CD4-positive, alpha-beta T cell treated with Interleukin-21 for 1 hour (primary cell): ENCODE measurements at regions not wholly inside any gene's neighbourhood (a gene's known extent, or its start where the extent isn't known, plus 50 kb on each side); places are given as distances from the start of the nearest gene placed in this dataset.

Source experiments
- DNase-seq: peaks from one replicate; pipeline ENCODE4 v3.0.0-alpha.2; 2020

- no peak for DNase-seq
Measured at GRCh38 chr4:175129797-175130196, 211.6 kb downstream of the ADAM29 start.

DNA sequence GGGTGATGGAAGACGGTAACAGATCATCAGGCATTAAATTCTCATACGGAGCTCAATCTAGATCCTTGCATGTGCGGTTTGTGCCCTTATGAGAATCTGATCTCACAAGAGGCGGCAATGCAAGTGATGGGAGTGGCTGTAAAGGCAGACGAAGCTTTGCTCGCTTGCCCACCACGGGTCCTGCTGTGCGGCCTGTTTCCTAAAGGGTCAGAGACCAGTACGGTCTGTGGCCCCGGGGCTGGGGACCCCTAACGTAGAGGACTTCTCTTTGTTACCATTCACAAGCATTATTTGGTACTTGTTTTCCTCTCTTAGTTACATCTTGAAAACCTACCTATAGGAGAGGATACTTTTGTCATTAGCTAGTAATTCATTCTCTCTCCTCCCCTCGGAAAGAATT, 221.0 kb downstream of the ADAM29 start:
- no peak for DNase-seq

DNA sequence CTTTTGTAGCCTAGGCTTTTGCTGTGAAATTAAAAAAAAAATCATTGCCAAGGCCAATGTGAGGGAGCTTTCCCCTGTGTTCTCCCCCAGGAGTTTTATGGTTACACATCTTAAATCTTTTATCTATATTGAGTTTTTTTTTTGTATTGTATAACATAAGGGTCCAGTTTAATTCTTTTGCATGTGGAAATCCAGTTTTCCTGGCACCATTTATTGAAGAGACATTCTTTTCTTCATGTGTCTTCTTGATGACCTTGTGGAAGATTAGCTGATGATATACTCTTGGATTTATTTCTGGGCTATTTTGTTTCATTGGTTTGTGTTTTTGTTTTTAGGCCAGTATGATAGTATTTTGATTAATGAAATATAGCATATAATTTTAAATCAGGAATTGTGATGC, 225.0 kb downstream of the ADAM29 start:
- DNase-seq, result no peak

DNA sequence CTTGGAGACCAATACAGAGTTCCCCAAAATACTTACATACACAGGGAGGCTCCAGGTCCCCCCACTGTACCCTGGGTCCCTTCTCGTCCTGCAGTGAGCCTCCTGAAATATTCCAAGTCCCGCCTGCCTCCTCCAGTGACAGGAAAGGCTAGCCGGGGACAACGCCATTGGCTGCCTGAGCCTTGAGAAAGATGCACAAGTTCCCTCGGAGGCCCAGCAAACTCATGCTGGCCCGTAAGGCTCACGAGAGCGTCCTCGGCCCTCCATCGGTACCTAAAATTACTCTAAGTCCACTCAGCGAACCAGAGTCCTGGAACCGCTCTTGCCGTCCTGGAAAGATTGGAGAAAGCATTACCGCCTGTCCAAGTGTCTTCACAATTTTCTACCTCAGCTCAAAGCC, 228.6 kb downstream of the ADAM29 start:
- DNase-seq, result no peak

GRCh38 chr4:175147233-175147632, 229.1 kb downstream of the ADAM29 start:
- DNase-seq, result no peak

GRCh38 chr4:175166020-175166419, 247.9 kb downstream of the ADAM29 start:
- DNase-seq, result no peak

- no peak for DNase-seq
Measured at GRCh38 chr4:175176710-175177109, 258.6 kb downstream of the ADAM29 start.

GRCh38 chr4:175190654-175191053, 272.5 kb downstream of the ADAM29 start:
- DNase-seq, result no peak

- no peak for DNase-seq
Measured at GRCh38 chr4:175198056-175198455, 279.9 kb downstream of the ADAM29 start.

GRCh38 chr4:175215208-175215607, 297.1 kb downstream of the ADAM29 start:
- DNase-seq, result no peak

DNA sequence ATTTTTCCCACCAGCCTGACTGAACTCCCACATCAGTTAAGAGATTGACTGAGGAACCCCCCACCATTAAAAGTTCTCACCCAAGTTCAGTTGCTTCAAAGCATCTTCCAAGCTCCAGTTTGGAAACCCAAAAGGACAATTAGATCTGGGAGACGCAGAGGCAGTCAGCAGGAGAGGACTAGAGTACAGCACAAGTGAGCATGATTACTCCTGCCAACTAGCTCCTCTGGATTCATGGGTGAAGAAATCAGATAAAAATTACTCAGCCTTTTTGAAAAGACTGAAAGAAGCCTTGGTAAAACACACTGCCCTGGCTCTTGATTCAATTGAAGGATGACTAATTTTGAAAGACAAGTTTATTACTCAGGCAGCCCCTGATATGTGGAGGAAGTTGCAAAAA, 297.5 kb downstream of the ADAM29 start:
- DNase-seq, result no peak

DNA sequence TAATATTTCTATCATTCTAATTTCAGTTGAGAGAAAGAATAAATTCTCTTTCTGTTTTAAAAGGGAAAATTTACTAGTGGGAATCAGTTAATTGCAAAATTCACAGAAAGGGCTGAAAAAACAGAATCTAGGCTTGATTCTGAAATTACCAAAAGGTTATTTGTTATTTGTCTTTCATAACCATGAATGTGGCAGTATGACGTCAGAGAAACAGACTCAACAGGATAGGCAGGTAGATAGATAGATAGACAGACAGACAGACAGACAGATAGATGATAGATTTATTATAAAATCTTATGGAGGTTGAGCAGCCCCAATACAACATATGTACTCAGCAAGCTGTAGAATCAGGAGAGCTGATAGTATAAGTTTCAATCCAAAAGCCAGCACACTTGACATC, 311.0 kb downstream of the ADAM29 start:
- DNase-seq, result no peak

GRCh38 chr4:175234162-175234561, 316.0 kb downstream of the ADAM29 start:
- no peak for DNase-seq

DNA sequence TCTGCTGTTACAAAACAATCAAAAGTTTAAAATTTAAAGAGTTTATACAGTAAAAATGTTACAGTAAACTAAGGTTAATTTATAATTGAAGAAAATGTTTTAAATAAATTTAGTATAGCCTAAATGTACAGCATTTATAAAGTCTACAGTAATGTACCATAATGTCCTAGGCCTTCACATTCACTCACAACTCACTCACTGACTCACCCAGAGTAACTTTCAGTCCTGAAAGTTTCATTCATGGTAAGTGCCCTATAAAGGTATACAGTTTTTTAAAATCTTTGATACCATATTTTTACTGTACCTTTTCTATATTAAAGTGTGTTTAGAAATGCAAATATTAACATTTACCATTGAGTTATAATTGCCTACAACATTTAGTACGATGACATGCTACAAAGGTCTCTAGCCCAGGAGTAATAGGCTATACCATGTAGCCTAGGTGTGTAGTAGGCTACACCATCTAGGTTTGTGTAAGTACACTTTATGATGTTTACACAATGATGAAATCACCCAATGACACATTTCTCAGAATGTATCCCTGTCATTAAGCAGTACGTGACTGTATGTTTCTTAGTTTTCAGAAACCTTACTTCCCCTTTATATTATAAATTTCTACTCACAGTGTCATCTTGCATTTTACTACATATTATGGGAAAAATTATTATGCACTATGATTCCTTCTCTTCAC, 320.8 kb downstream of the ADAM29 start:
- DNase-seq, result no peak

GRCh38 chr4:175246941-175247340, 328.8 kb downstream of the ADAM29 start:
- DNase-seq, result no peak

GRCh38 chr4:175252642-175253041, 334.5 kb downstream of the ADAM29 start:
- no peak for DNase-seq

DNA sequence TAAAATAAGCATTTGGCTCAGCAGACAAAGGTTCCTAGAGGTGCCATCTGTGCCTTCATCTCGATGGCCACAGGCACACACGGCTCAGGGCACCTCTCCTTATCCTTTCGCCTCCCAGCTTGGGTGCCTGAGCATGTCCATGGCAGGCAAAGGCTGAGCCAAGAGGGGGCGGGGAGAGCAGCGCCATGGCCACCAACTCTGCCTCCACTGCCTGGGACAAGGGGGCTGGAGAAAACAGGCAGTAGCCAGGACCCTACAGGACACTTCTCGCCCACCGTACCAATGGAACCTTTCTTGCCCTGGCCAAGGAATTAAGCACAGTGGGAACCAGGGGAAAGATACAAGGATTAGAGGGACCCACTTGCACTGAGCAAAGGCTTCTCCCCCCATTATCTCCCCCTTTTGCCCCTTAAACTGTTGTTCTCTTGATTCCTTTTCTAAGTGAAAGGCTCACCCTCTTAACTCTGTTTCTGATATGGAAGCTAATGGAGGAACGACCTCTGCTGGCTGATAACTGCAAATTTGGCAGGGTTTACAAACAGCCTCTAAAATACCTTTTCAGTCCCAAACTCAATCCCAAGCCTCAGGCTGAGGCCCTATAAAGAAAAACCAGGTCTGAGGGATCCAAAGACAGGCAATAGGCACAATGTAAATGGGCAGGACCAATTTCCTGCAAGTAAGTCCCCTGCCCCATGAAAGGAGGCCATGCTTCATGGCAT, 335.2 kb downstream of the ADAM29 start:
- no peak for DNase-seq

- DNase-seq, result no peak
Measured at GRCh38 chr4:175263537-175263936, 345.4 kb downstream of the ADAM29 start.

DNA sequence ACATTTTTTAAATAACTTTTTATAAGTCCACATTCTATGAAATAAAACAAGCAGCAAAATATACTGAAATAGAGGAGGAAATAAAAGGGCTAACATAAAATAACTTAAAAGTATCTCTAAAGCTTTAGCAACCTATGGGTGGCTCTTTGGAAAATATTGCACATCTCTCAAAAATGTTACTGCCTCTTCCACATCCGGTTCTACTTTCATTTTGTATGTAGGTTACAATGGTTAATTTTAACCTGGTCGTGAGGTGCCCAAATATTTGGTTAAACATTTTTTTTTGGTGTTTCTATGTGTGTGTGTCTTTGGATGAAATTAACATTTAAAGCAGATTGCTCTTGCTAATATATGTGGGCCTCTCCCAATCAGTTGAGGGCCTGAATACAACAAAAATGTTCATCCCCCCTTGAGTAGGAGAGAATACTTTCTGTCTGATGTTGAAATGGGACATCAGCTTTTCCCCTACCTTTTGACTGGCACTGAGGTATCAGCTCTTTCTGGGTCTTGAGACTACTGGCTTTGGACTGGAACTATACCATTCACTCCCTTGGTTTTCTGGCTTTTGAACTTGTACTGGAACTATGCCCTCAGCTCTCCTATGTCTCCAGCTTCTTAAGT, 353.0 kb downstream of the ADAM29 start:
- no peak for DNase-seq

GRCh38 chr4:175273995-175274753, 356.0 kb downstream of the ADAM29 start:
- DNase-seq, result no peak

- DNase-seq, result no peak
Measured at GRCh38 chr4:175277816-175278215, 359.7 kb downstream of the ADAM29 start.

DNA sequence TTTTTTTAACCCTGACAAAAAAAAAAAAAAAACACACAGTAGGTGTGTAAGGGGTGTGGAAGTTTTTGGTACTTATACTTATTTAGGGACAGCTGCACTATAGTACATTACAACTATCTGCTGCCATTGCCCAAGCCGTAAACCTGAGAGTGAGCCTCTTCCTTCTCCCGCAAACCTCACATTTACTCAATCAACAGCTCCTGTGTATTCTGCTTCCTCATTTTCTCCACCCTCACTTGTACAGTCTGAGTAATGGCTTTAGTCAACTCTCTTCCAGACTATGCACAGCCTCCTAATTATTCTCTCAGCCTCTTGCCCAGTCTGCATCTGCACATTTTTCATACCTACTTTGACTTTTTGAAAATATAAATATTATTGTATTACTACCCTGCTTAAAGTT, 362.0 kb downstream of the ADAM29 start:
- no peak for DNase-seq

DNA sequence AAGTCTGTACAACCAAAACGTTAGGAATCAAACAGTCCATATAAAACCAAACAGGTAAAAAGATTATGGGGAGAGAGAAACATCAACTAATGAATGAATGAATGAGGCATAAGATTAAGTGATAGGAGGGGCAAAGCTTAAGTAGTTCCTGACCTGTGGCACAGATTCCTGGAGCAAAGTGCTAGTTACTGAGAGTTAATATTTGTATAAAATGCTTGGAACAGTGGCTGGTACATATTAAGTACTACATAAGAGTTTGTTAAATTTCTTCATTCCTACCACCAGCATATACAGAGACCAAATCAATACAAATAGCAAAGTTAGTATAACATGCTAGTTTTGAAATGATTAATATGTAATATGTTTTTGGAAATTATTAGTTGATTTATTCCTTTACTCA, 363.7 kb downstream of the ADAM29 start:
- no peak for DNase-seq

DNA sequence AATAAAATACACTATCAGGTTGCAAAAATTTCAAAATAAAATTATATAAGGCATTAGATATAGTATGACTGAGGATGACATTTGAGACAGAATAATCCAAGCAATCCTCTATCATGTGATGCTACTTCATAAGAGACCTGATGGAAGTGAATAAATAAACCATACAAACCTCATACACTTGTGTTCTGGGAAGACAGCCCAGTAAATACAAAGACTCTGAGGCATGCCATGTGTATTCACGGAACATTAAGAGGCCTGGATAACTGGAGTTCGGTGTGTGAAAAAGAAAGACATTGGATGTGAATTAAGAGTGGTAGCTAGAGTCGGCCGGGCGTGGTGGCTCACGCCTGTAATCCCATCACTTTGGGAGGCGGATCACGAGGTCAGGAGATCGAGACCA, 364.2 kb downstream of the ADAM29 start:
- DNase-seq, result no peak
